ENCODE measurements at regions not wholly inside any gene's neighbourhood (a gene's known extent, or its start where the extent isn't known, plus 50 kb on each side); places are given as distances from the start of the nearest gene placed in this dataset.

- TF ChIP-seq EHF (CRISPR knock-in tag; IDR thresholded peaks at IDR 0.05) (no peak), RAD21 (conservative IDR thresholded peaks at IDR 0.05 in 1 of 2, IDR thresholded peaks at IDR 0.05 in 1 of 2) (no peak), NPAS2 (CRISPR knock-in tag; IDR thresholded peaks at IDR 0.05; ENCODE audit: borderline replicate concordance) (no peak), KDM1A (IDR thresholded peaks at IDR 0.05; ENCODE audit: low read depth) (no peak), CHD4 (IDR thresholded peaks at IDR 0.05; ENCODE audit: borderline replicate concordance) (no peak), HES2 (IDR thresholded peaks at IDR 0.05) (no peak), MAFK (IDR thresholded peaks at IDR 0.05; ENCODE audit: partially characterized antibody) (no peak), RCOR1 (IDR thresholded peaks at IDR 0.05; ENCODE audit: low read depth, low read length) (no peak), FOSB (CRISPR knock-in tag; IDR thresholded peaks at IDR 0.05) (no peak)
These were observed 297.3 kb upstream of the KAZN start (continued) for GRCh38 chr1:14300991-14301703.

GRCh38 chr1:14301704-14302024 is 296.8 kb upstream of the KAZN start:
- Histone ChIP-seq H3K9me3 (no peaks in the 10 kb centered on the region), H3K4me1 (no peaks in the 10 kb centered on the region), H3K4me2 (no peak overlapping the region), H3K27ac (no peak overlapping the region), H3K4me3 (no peak overlapping the region)
- DNase-seq (ENCODE audit: low read depth in 1 of 2, low spot score in 1 of 2) = no peak
- ChIA-PET POLR2A (no interaction called here), CTCF (no interaction called here)
- FAIRE-seq = no peak
- WGBS (ENCODE audit: missing lambda C conversion rate) = 3% methylated on average over 4 of the region's 4 CpGs
- TF ChIP-seq EP300 (IDR thresholded peaks at IDR 0.05) (no peak), HMGXB4 (CRISPR knock-in tag; IDR thresholded peaks at IDR 0.05; ENCODE audit: borderline replicate concordance) (no peak), MAX (IDR thresholded peaks at IDR 0.05) (no peak), GATA3 (IDR thresholded peaks at IDR 0.05; ENCODE audit: borderline replicate concordance) (no peak), EHMT2 (IDR thresholded peaks at IDR 0.05; ENCODE audit: low read depth) (no peak)
- TF ChIP-seq, protein P1, sequence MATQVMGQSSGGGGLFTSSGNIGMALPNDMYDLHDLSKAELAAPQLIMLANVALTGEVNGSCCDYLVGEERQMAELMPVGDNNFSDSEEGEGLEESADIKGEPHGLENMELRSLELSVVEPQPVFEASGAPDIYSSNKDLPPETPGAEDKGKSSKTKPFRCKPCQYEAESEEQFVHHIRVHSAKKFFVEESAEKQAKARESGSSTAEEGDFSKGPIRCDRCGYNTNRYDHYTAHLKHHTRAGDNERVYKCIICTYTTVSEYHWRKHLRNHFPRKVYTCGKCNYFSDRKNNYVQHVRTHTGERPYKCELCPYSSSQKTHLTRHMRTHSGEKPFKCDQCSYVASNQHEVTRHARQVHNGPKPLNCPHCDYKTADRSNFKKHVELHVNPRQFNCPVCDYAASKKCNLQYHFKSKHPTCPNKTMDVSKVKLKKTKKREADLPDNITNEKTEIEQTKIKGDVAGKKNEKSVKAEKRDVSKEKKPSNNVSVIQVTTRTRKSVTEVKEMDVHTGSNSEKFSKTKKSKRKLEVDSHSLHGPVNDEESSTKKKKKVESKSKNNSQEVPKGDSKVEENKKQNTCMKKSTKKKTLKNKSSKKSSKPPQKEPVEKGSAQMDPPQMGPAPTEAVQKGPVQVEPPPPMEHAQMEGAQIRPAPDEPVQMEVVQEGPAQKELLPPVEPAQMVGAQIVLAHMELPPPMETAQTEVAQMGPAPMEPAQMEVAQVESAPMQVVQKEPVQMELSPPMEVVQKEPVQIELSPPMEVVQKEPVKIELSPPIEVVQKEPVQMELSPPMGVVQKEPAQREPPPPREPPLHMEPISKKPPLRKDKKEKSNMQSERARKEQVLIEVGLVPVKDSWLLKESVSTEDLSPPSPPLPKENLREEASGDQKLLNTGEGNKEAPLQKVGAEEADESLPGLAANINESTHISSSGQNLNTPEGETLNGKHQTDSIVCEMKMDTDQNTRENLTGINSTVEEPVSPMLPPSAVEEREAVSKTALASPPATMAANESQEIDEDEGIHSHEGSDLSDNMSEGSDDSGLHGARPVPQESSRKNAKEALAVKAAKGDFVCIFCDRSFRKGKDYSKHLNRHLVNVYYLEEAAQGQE (IDR thresholded peaks at IDR 0.05) = no peak
- no peak for ATAC-seq

GRCh38 chr1:14302025-14302424 is 296.5 kb upstream of the KAZN start:
- Histone ChIP-seq H3K4me3 (no peak overlapping the region), H3K27ac (no peak overlapping the region), H3K4me1 (no peaks in the 10 kb centered on the region), H3K4me2 (no peak overlapping the region), H3K9me3 (no peaks in the 10 kb centered on the region)
- TF ChIP-seq NFE2L2 (conservative IDR thresholded peaks at IDR 0.05; ENCODE audit: low read length) (no peak), MAX (IDR thresholded peaks at IDR 0.05) (no peak)
- ChIA-PET POLR2A (no interaction called here), CTCF (no interaction called here)
- DNase-seq (ENCODE audit: low read depth in 1 of 2, low spot score in 1 of 2) (no peak), ATAC-seq (no peak), FAIRE-seq (no peak)
- 2% methylated on average over 3 of the region's 3 CpGs for WGBS (ENCODE audit: missing lambda C conversion rate)
